GM10248 (cell line): ENCODE measurements at regions not wholly inside any gene's neighbourhood (a gene's known extent, or its start where the extent isn't known, plus 50 kb on each side); places are given as distances from the start of the nearest gene placed in this dataset.

Experiments
- CTCF ChIA-PET: fragments of 300-600 bp; sonication (Branson Sonifier 250); formaldehyde crosslinking; extraction: SDS; loops from one replicate; lab custom pipeline; 2021; ENCODE audit warnings: antibody characterized with exemption; lab: Yijun Ruan, JAX
- POLR2A ChIA-PET: fragments of 350-650 bp; sonication (Branson Sonifier 250); formaldehyde crosslinking; extraction: SDS; loops from one replicate; lab custom pipeline; 2020; ENCODE audit warnings: antibody characterized with exemption; lab: Yijun Ruan, JAX
- DNase-seq: peaks from one replicate; pipeline ENCODE4 v3.0.0; 2012; ENCODE audit errors: extremely low spot score
- CTCF ChIP-seq: IDR thresholded peaks from 2 replicates; pipeline ENCODE4 v1.5.1; 2012; ENCODE audit warnings: mild to moderate bottlenecking, low read depth; ENCODE audit errors: extremely low read depth, missing control alignments, control extremely low read depth

DNA sequence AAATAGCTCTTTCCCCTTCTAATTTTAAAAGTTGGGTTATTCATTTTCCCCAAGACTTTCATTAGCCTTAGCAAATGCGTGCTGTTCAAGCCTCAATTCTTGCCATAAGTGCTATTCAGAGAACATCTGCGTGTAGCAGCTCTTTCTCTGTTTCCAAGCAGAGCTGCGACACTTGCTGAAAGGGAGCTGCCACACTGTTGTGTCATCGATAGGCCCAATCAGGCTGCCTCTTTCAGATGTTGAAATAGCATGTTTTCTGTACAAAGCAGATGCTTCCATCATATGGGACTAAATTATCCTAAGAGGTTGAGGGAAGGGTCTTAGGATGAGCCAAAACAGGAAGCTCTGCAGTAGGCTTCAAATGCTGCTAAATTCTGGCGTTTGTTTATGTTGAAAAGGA lies 220.9 kb upstream of the CDC14C start:
- DNase-seq, result no peak
- no peak for TF ChIP-seq CTCF
- ChIA-PET POLR2A (no interaction called here), CTCF (interaction anchor here (1.2 to 1.4 kb wide), 2 partner anchors 24 to 49 kb away, joined by 3 read pairs; no protein-coding TSS in a partner anchor)

DNA sequence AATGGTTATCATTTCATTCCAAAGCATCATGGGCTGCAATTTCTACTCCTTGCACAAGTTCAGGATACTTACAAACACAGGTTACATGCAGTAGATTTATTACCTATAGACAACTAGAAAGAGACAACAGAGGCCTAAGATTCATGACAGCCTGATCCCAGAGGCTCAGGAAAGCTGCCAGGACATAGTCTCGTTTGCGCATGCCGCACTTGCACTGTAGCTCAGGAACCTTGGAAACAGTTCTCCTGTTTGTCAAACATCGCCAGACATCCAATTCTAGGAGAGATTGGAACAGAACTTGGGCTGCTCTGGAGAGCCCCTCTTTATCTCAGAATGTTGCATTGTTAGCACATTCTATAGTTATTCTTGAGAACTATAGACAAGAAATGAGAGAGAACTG lies 216.2 kb upstream of the CDC14C start:
- POLR2A ChIA-PET, result no interaction called here
- no peak for DNase-seq

GRCh38 chr7:48708635-48709034 lies 215.7 kb upstream of the CDC14C start:
- TF ChIP-seq CTCF, result no peak
- ChIA-PET POLR2A (no interaction called here), CTCF (no interaction called here)
- no peak for DNase-seq

More for the DNA sequence above, 216.2 kb upstream of the CDC14C start:
- CTCF ChIA-PET, result no interaction called here
- no peak for TF ChIP-seq CTCF

GRCh38 chr7:48710995-48711394 lies 213.4 kb upstream of the CDC14C start:
- ChIA-PET POLR2A (no interaction called here), CTCF (no interaction called here)
- TF ChIP-seq CTCF, result no peak
- no peak for DNase-seq

- no peak for DNase-seq
- CTCF ChIA-PET, result no interaction called here
- POLR2A ChIA-PET, result no interaction called here
- no peak for TF ChIP-seq CTCF
Observed at GRCh38 chr7:48718731-48719378, 205.5 kb upstream of the CDC14C start.

DNA sequence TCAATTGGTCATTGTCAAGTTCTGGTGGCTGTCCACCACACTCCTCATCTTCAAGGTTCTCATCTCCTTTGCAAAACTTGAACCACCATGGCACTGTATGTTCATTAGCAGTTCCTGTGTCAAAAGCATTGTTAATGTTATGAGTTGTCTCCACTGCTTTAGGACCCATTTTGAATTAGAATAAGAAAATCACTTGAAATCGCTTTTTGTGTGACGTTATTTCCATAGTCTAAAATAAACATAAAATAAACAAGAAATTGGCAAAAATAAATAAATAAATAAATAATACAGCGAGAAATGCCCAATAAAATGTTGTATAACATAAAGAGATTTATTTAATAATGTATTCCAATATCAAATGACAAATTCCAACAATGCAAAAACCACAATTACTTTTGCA lies 195.5 kb upstream of the CDC14C start:
- no peak for DNase-seq
- ChIA-PET POLR2A (no interaction called here), CTCF (no interaction called here)
- no peak for TF ChIP-seq CTCF
